NCI-H82 (cell line): ENCODE measurements at regions not wholly inside any gene's neighbourhood (a gene's known extent, or its start where the extent isn't known, plus 50 kb on each side); places are given as distances from the start of the nearest gene placed in this dataset.

Source experiments
- DNase-seq: peaks from one replicate; lab custom pipeline; 2025; lab: John Stamatoyannopoulos, UW

DNA sequence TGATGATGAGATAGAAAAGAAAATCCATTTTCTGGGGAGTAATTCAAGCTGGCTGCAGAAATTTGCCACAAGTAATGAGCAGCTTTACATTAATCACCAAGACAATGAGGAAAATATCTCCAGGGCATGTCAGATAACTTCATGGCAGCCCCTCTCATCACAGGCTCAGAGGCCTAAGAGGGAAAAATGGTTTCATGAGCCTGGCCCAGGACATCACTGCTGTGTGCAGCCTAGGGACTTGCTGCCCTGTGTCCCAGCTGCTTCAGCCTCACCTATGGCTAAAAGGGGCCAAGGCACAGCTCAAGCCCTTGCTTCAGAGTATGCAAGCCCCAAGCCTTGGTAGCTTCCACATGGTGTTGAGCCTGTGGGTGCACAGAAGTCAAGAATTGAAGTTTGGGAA, 161.7 kb downstream of the OPA1 start:
- DNase-seq: no peak

DNA sequence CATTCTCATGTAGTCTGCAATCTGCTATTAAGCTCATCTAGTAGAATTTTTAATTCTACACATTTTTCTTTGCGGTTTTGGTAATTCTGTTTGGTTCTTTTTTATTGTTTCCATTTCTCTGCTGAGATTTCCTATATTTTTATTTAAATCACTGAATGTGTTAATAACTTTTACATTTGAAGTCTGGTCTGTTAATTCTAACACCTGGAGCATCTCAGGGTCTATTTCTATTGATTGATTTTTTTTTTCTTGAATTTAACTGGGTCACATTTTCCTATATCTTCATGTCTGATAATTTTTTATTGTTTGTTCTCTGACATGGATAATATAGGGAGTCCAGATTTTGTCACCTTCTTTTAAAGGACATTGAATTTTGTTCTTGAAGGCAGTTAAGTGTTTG, 163.5 kb downstream of the OPA1 start:
- DNase-seq: no peak

DNA sequence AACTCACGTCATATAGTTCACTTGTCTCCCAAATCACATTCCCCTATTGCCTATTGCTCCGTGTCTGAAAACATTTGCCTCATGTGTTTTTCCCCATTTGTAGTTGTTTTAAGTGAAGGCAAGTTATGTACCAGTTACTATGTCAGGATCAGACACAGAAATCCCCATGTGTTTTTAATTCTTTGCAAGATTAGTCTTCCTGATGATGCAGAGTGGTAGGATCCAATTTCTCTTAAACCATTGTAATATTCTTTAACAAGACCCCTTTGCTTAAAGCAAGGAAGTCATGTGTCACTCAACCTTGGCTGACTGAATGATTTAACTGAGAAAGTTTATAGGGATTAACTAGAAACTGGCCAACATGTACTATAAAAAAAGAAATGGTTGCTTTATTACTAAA, 164.4 kb downstream of the OPA1 start:
- DNase-seq: no peak

DNA sequence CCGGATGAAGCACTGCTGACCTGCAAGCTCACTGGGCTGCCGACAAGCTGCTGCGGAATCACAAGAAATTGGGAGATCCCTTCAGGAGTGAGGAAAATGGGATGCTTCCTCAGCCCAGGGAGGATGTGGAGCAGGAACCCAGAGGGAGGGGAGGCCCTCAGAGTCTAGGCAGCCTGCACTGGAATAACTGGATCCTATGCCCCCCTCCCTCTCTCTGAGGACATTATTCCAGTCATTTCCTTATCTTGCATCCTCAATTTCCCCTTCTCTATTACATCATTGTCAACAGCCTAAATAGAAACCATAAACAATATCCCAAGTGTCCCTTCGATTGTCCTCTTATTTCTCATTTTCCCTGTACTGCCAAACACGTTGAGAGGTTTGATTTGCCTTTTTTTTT, 169.0 kb downstream of the OPA1 start:
- DNase-seq: no peak

DNA sequence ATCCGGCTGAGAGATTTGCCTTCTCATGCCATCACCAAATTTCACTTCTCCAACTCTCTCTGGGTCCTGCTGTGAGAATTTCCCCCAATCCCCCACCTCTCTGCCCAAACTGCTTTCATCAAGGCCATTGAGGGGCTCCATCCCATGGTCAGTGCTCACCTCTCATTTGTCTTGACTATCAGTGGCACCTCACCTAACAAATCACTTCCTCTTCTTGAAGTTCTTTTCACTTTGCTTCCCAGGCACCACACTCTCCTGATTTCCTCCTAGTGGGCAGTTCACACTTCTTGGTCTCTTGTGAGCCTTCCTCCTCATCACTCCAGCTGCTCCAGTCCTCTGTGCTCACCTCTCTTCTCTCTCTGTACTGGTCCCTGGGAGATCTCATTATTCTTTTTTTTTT, 169.6 kb downstream of the OPA1 start:
- no peak for DNase-seq

DNA sequence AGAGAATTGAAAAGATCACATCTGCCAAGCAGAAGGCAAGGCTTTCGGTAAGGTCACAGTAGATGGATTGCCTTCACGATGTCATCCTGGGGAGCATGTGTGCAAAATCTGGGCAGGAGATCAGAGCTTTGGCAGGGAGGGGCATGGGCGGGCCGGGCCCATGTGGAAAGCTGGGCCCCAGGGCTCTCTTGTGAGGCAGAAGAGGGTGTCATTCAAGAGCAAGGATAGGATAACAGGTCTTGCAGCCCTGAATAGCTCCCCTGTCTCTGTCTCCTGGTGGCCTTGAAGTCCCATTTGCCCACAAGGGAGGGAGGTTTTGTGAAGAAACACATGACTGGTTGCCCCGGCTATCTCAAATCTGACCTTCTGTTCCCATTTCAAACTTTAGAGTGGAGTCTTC, 172.0 kb downstream of the OPA1 start:
- DNase-seq: no peak

DNA sequence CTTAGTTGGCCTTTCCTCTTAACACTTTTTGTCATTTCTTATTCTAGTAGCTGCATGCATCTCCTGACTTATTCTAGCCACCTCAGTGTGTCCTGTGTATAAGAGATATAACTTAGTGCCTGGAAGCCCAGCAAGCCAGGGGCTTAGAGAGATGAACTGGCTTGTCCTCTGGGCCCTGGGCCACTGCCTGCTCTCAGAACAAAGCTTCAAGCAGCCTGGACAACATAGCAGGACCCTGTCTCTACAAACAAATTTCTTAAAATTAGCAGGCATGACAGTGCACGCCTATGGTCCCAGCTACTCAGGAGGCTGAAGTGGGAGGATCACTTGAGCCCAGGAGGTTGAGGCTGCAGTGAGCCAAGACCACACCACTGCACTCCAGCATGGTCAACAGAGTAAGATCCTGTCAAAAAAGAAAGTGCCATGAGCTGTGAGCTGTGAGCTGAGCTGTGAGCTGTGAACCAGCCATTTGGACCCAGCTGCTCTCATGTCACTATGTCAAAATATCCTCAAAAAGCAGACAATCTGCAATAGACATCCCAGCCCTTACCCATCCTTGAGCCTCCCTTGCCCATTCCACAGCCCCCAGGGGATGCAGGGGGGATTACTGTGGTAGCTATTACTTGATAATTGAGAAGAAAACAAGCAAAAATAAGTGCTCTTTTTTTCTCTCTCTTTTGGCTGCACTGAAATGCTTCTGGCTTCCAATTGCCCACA, 174.5 kb downstream of the OPA1 start:
- DNase-seq: no peak

DNA sequence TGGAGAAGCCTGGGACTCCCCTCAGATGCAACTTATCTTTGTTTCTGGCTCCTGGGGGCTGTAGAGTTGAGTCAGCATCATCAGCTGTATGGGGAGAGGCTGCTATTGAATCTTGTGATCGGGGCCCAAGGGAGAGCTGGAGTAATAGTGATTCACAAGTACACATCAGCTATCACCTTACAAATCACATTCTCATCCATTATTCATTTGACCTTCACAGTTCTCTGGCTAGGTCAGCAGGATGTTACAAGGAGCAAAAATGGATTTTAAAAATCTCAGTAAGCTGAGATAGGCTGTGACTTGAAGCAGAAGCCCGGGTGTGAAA, 175.0 kb downstream of the OPA1 start:
- DNase-seq: no peak

DNA sequence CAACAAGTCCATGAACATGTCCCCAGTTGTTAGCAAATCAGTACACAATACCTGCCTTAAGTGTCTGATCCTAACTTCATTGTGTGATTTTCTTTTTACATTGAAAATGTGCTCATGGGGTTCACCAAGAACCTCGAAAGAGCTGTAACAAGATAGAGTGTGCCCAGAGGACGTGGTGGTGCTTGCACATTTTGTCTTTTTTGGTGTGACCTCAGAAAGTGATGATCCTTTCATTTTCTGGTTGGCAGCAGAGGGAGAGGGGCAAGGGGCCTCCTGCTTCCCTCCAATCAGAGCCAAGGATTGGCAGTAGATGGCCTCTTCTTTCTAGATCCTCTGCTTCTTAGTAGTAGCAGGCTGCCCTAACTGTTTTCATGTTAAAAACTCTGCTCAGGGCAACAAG, 176.4 kb downstream of the OPA1 start:
- DNase-seq: no peak

DNA sequence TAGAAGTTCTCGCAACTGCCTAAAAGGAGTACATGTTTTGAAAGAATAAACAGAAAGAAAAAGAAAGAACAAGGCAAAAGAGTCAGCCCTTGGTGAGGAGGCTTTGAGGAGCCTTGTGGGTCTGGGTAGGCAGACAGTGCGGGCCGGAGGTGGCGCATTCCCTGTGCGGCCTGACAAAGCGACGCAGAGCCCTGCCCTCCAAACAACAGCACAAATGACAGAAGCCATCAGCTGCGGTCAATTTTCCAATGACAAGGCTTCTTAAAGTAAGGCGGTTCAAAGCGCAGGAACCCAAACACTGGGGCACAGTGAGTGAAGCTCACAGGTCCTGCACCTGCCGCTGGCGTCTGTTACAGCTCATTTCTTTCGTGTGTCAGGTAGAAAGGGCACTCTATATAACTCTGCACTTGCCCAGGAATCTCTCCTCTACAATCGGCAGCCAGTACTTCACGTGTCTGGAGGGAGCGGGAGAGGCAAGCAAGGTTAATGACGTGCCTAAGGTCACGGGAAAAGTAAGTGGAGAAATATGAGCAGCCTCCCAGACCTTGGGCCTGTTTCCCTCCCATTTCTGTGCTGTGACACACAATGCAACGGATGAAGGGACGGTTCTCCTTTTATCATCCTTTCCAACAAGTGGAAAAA, 178.1 kb downstream of the OPA1 start:
- no peak for DNase-seq

DNA sequence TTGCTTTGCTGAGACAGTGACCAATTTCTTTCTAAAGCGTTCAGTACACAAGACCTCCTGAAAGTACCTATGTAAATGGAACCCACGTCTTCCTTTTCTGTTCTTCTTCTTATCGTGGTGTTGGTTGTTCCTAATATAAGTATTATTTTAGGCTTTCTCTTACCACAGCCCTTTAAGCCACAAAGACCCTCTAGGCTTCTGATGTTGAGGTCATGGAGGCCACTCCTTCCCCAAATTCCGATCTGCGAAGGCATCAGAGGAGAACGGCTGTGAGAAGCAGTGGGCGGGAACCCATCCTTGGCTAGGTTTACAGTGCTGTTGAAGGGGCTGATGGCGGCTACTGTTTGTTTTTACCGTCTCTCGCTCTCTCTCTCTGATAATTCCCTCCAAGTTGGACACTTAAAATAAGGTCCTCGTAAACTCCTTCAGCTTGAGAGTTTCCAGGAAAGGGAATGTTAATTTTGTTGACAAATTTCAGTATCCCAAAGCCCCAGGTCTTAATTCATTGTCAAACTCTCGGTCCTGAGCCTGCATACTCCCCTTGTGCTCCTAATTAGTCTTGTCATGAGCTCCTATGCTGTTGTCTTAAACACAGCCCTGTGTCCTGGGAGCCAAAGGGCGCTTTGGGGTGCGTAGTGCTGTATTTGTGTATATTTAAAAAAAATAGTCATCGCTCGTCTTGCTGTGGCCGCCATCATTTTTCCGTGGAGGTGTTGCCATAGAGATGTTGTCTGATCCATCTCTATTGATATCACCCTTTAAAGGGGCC, 178.8 kb downstream of the OPA1 start:
- DNase-seq: no peak

DNA sequence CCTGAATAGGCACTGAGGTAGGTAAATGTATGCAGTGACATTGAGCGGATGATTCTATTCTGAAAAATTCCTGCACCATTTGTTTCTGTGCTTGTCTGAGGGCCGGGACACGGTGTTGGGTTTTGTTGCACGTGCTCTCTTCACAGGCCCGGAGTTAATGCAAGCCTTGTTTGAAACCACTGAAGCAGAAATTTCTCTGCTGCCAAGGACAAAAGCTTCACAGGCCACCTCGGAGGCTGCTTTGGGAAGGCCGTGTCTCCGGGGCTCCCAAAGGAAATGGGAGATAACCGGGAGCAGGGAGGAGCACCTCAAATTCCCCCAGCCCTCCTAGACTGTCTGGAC, 179.4 kb downstream of the OPA1 start:
- DNase-seq: no peak

DNA sequence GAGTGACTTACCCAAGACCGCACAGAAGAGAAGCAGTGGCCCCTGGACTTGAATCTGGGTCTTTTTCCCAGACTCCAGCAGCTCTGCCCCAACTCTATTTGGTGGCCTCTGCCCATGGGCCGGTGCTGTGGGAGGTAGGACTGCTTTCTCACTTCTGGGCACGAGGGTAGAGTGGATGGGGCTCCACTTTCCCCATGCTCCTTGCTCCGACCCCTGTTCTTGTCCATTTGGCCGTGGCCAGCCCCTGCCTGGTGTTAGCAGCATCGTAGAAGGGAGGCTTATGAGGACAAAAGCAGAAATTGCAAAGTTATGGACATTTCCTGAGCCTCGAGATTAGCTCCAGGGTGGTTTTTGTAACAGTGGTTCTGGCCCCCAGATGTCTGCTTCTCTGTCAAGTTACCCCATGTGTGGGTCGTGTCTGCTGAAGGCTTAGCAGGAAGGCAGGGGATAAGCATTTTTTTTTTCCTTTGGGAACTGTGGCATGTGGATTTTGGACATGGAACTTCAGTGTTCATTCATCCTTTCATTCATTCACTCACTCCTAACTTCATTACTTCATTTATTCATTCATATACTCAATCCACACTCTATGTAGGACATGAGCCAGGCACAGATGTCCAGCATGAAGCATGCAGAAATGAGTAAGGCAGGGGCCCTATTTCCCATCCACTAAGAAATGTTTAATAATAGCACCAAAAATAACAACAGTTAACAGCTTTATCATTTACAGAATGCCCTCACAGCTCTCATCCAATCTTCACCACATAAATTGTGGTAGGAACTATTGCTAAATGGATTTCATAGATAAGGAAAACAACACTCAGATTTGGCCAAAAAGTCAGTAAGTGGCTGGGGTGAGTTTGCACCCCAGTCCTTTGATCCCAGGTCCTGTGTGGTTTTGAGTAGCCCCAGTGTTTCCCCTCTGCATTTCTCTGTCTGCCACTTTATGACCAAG, 180.5 kb downstream of the OPA1 start:
- DNase-seq: no peak

DNA sequence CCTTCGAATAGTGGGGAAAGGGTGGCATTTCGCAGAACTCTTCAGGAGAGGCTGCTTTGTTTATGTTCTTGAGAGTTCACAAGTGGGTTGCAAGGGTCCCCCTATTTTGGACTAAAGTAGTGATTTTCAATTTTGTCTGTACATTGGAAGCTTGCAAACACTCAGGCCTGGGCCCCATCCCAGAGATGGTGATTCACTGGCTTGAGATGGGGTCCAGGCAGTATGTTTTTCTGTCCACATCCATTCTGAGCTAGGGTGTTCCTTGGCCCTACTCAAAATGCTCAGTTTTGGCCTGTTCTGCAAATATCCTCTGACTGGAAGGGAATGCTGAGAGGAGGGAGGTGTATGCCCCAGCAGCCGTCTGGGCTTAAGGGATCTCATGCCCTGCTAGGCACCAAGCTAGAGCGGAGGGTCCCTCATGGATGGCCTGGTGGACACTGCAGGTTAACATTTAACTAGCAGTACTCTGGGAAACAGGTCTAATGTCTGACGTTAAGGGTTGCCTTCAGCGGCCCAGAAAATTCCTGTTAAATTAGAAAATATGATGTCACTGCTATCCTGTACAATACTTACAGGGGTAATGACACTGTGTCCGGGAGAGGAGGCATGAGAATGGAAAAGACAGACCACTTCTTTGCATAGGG, 181.4 kb downstream of the OPA1 start:
- DNase-seq: no peak

DNA sequence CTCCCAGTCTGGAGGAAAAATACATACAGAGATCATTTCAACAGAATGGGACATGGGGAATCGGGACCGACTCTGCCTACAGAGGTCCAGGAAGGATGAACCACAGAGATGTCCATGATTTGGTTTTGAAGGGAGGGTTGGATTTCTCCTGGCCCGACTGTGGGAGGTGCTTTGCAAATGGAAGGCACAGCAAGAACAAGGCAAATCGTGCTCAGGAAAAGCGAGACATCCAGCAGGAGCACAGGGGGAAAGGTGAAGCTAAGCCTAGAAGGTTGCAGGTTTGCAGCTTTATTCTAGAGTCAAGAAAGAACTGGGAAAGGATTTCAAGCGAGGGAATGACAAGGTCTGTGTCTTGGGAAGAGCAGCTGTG, 181.9 kb downstream of the OPA1 start:
- no peak for DNase-seq

DNA sequence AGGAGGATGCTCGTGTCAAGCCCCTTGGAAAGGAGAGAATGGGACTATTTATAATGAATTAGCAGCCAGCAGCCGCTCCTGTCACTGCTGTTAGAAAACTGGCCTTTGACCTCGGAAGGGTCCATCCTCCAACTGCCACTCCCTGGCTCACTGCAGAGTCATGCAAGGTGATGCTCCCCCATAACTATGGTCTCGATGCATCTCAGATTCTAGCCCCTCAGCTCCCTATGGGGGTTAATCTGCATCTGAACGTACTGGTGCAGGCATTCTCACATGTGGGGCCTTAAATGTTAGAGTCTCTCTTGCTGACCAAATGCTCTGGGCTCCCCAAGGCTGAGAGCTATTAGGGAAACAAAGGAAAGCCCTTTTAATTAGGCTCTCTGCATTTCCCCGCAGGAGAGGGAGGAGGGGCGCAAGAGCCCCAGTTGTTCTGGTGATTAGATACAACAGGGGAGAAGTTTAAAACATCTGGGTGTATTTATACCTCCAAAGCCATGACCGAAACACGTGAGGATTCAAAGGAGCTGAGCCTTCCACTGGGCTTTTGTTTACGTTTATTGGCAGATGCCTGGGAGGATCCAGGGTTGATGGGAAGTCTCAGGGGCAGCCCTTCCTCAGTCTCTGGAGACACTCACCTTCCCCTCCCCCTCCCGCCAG, 182.5 kb downstream of the OPA1 start:
- DNase-seq: peak; percentile 65

DNA sequence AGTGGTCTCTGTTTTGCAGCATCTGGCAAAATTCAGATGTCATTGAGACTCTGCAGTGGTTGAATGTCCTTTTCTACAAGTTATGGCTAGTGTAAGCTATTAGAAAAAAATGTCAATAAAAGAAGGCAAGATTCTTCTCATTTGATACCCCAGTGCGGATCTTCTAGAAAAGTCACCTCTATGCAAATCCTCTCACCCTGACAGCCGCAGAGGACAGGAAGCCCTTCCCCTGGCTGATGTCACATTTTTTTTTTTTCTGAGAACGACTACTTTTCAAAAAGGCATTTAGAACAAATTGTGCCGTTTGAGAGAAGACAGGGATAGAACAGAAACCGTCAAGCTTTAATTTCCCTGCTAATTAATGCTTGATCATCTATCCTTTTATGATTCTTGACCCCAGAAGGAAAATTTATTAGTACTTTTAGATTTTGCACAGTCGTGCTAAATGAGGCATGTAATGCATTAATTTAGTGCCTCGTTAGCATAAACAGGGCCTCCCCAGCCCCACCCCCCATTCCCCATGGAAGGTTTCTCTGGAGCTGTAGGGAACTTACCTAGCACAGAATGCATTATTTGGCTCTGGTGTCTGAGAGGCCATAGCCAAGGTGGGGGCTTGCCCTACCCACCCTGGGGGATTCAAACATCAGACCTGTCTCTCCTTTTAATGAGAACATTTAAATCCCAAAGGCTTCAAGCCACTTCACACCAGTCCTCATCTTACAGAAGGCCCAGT, 183.8 kb downstream of the OPA1 start:
- DNase-seq: no peak

DNA sequence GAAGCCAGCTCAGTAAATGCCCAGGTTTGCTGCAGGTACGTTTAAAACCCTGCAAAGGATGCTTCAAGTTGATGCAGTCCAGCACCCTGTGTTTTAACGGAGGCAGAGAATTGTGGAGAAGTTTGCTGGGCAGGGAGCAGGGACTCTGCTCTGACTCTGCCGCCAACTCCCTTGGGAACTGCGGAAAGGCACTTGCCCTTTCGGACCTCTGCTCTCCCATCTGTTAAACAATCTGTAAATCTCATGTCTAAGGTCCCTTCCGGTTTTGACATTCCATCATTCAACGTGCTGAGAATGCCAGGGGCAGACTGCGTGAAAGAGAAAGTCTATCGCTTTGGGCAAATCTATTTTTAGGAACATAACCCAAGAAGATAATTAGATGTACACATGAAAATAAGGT, 184.5 kb downstream of the OPA1 start:
- DNase-seq: peak; percentile 71

DNA sequence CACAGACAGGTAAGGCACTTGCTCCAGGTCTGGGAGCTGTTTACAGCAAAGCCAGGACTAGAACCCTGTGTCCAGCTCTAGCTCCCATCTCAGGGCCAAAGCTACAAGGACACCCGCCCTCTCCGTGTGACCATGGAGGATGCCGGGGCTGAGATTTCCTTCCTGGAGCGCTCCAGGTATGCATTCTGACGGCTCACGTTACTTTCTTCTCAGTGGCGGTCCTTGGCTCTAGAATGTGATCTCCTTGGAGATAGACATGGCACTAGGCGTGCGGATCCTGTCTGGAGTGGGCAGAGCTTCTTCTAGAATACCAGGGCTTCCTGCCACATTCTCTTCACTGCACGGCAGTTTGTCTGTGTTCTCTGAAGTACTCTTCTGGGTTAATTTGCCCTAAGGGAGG, 185.7 kb downstream of the OPA1 start:
- DNase-seq: no peak

DNA sequence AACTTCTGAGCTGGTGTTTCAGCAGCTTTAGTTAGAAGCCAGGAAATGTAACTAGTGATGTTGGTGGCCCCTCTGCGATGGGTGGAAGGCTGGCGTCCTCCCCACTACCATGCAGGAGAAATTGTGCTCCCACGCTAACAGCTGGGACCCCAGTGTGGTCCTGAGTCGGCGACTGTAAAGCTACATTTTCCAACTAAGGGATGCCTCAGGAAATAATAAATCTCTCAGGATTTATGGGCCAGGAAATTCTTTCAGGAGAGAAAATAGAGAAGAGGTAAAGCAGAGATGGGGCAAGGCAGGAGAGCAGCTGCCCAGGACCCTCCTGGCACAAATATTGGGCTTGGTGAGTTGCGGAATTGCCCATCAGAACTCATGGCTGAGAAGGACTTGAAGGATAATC, 186.9 kb downstream of the OPA1 start:
- no peak for DNase-seq

DNA sequence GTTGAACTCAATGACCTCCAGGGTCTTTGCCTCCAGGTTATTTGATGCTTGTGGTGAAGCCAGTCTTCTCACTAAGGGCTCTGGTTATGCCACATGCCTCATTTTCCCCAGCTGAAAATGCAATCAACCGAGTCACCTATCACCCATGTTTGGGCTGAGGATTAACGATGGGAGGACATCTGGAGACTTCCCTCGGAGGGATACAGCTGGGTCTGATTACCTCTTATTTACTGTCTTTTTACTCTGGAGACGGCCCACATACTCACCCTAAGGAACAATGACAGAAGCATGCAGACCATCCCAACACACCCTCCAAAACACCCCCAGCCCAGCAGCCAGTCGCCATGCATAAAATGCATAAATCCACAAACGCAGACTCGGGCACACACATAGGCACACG, 187.4 kb downstream of the OPA1 start:
- DNase-seq: peak; percentile 64
